WTC11 (cell line): ENCODE measurements at regions not wholly inside any gene's neighbourhood (a gene's known extent, or its start where the extent isn't known, plus 50 kb on each side); places are given as distances from the start of the nearest gene placed in this dataset.
A peak's percentile ranks its signal among the peaks of the same experiment; 100 is the strongest.

Source experiments
- ATAC-seq: fragments of 200-7000 bp; cut with Tn5 transposase; 2 replicates; pipeline ENCODE4 v1.10.0; 2021; ENCODE audit warnings: mild to moderate bottlenecking, moderate library complexity
- CTCF ChIA-PET: fragments of 300-600 bp; sonication (Branson Sonifier 250); formaldehyde crosslinking; loops from one replicate; lab custom pipeline; 2021; ENCODE audit warnings: antibody characterized with exemption; lab: Charles Lee
- POLR2A ChIA-PET: fragments of 350-600 bp; sonication (Branson Sonifier 250); formaldehyde crosslinking; loops from one replicate; lab custom pipeline; 2021; ENCODE audit warnings: antibody characterized with exemption; lab: Charles Lee
- DNase-seq: peaks from one replicate; pipeline ENCODE4 v3.0.0; 2021; ENCODE audit warnings: low spot score
- H3K27ac Mint-ChIP-seq: 2 replicates; pipeline ENCODE4 v1.8.0; 2021; ENCODE audit warnings: mixed read lengths
- H3K27me3 Mint-ChIP-seq: 2 replicates; pipeline ENCODE4 v1.8.0; 2021; ENCODE audit warnings: low read depth, mild to moderate bottlenecking, moderate library complexity, mixed read lengths
- H3K36me3 Mint-ChIP-seq: 2 replicates; pipeline ENCODE4 v1.8.0; 2021; ENCODE audit warnings: mixed read lengths
- H3K4me1 Mint-ChIP-seq: 2 replicates; pipeline ENCODE4 v1.8.0; 2022; ENCODE audit warnings: mixed read lengths
- H3K4me3 Mint-ChIP-seq: 2 replicates; pipeline ENCODE4 v1.8.0; 2021; ENCODE audit warnings: mild to moderate bottlenecking, moderate library complexity, mixed read lengths
- H3K9me3 Mint-ChIP-seq: 2 replicates; pipeline ENCODE4 v1.8.0; 2021; ENCODE audit warnings: mixed read lengths
- CREB1 ChIP-seq: sonication (generic); formaldehyde crosslinking; IDR thresholded peaks from 2 replicates; pipeline ENCODE4 v1.8.0; 2023; ENCODE audit warnings: mild to moderate bottlenecking, missing genetic modification reagents
- CREM ChIP-seq: sonication (generic); formaldehyde crosslinking; IDR thresholded peaks from 2 replicates; pipeline ENCODE4 v1.8.1; 2022; ENCODE audit warnings: mild to moderate bottlenecking, missing genetic modification reagents, moderate library complexity
- CTCF ChIP-seq: fragments of 200-600 bp; IDR thresholded peaks from 2 replicates; pipeline ENCODE4 v1.8.0; 2022; ENCODE audit warnings: antibody characterized with exemption
- ERG ChIP-seq: fragments of 250-450 bp; sonication (Bioruptor Pico); IDR thresholded peaks from 2 replicates; pipeline ENCODE4 v1.8.0; 2021; ENCODE audit warnings: mild to moderate bottlenecking
- FOXJ3 ChIP-seq: sonication (generic); formaldehyde crosslinking; IDR thresholded peaks from 2 replicates; pipeline ENCODE4 v1.9.0; 2021; ENCODE audit warnings: missing genetic modification reagents, mild to moderate bottlenecking, borderline replicate concordance
- FOXP1 ChIP-seq: sonication (generic); formaldehyde crosslinking; IDR thresholded peaks from 2 replicates; pipeline ENCODE4 v1.8.0; 2022; ENCODE audit warnings: missing genetic modification reagents, mild to moderate bottlenecking, moderate library complexity, borderline replicate concordance
- GTF2I ChIP-seq: fragments of 250-450 bp; sonication (Bioruptor Pico); conservative IDR thresholded peaks from 2 replicates; pipeline ENCODE4 v1.4.0; 2021; ENCODE audit warnings: mild to moderate bottlenecking
- JAZF1 ChIP-seq: fragments of 250-450 bp; sonication (Bioruptor Pico); IDR thresholded peaks from 2 replicates; pipeline ENCODE4 v1.9.0; 2021; ENCODE audit warnings: moderate library complexity, mild to moderate bottlenecking, inconsistent platforms
- KAT7 ChIP-seq: sonication (generic); formaldehyde crosslinking; IDR thresholded peaks from 2 replicates; pipeline ENCODE4 v1.8.1; 2023; ENCODE audit warnings: missing genetic modification reagents, mild to moderate bottlenecking, borderline replicate concordance
- RELA ChIP-seq: sonication (generic); formaldehyde crosslinking; IDR thresholded peaks from 2 replicates; pipeline ENCODE4 v1.8.1; 2022; ENCODE audit warnings: missing genetic modification reagents, mild to moderate bottlenecking, borderline replicate concordance
- RORB ChIP-seq: fragments of 250-450 bp; sonication (Bioruptor Pico); IDR thresholded peaks from 2 replicates; pipeline ENCODE4 v1.9.0; 2021; ENCODE audit warnings: mild to moderate bottlenecking
- TEAD4 ChIP-seq: sonication (generic); formaldehyde crosslinking; IDR thresholded peaks from 2 replicates; pipeline ENCODE4 v1.8.0; 2022; ENCODE audit warnings: mild to moderate bottlenecking, missing genetic modification reagents
- ZBTB43 ChIP-seq: sonication (generic); formaldehyde crosslinking; IDR thresholded peaks from 2 replicates; pipeline ENCODE4 v1.8.1; 2023; ENCODE audit warnings: mild to moderate bottlenecking, missing genetic modification reagents
- ZNF232 ChIP-seq: sonication (generic); formaldehyde crosslinking; IDR thresholded peaks from 2 replicates; pipeline ENCODE4 v1.8.0; 2022; ENCODE audit warnings: mild to moderate bottlenecking, missing genetic modification reagents
- ZNF512 ChIP-seq: sonication (generic); formaldehyde crosslinking; IDR thresholded peaks from 2 replicates; pipeline ENCODE4 v1.8.1; 2022; ENCODE audit warnings: missing genetic modification reagents, borderline replicate concordance
- ZSCAN18 ChIP-seq: fragments of 250-450 bp; sonication (Bioruptor Pico); IDR thresholded peaks from 2 replicates; pipeline ENCODE4 v2.1.2; 2022; ENCODE audit warnings: mild to moderate bottlenecking, moderate library complexity
- TF ChIP-seq, protein P1 (sequence below): sonication (generic); formaldehyde crosslinking; IDR thresholded peaks from 2 replicates; pipeline ENCODE4 v1.8.0; 2023; ENCODE audit warnings: missing genetic modification reagents

DNA sequence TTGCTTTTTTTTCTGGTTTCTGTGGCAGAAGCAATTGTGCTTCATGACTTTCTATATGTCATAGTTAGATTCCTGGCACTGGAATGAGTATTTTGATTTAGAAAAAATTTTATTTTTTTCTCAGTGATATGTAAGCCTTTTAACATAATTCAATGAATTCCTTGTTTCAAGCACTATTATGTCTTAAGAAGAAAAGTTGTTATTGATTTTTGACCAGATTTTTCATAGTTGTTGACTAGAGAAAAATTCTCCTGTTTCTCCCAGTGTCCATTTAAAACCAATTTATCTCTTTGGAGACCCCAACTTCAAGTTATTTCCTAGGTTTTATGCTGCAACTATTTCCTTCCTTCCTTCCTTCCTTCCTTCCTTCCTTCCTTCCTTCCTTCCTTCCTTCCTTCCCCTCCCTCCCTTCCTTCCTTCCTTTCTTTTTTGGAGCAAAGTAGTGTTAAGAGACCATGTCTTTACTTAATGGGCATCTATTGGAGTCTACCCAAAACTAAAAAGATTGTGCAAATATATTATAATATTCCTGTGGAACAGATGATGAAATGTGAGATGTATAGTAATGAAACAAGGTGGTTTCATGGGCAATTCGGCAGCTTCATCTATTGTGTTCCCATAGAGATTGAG lies 346.9 kb downstream of the RNF144B start (continued):
- no peak for TF ChIP-seq CREM

DNA sequence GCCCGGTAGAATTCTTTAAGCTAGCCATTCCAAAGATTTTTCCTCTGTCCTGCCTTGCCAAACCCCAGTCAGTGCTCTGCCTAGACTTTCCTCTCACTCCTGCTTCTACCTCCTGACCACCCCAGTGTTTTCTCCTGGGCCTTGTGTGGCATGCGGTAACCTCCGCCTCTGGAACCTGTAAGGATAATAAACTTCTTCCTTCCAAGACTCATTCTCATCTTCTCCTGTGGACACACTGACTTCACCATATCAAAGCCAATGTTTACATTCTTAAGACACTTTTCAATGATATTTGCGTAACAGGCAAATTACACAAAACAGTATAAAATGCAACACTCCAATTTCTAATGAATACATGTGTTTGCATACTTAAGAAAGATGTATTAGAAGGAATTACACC lies 354.6 kb downstream of the RNF144B start:
- Mint-ChIP-seq H3K4me3 (no peak overlapping the region), H3K27ac (peak overlapping the region; percentile 19; the same call in 1 of the 2 replicates), H3K4me1 (no peaks in the 10 kb centered on the region), H3K36me3 (no peaks in the 10 kb centered on the region), H3K9me3 (peaks cover 11% of the 10 kb centered on the region), H3K27me3 (no peaks in the 10 kb centered on the region)
- ChIA-PET CTCF (no interaction called here), POLR2A (no interaction called here)
- no peak for ATAC-seq
- DNase-seq = no peak
- TF ChIP-seq ZNF512 (CRISPR knock-in tag) (no peak), FOXP1 (no peak), TEAD4 (CRISPR knock-in tag) (no peak), KAT7 (CRISPR knock-in tag) (no peak), CTCF (no peak), RELA (CRISPR knock-in tag) (no peak), ZBTB43 (CRISPR knock-in tag) (no peak), JAZF1 (CRISPR knock-in tag) (no peak), RORB (CRISPR knock-in tag) (no peak), ZNF232 (no peak), CREB1 (CRISPR knock-in tag) (no peak), CREM (no peak), GTF2I (CRISPR knock-in tag) (no peak), FOXJ3 (CRISPR knock-in tag) (no peak), ZSCAN18 (CRISPR knock-in tag) (no peak), ERG (CRISPR knock-in tag) (no peak)
- TF ChIP-seq, protein P1, sequence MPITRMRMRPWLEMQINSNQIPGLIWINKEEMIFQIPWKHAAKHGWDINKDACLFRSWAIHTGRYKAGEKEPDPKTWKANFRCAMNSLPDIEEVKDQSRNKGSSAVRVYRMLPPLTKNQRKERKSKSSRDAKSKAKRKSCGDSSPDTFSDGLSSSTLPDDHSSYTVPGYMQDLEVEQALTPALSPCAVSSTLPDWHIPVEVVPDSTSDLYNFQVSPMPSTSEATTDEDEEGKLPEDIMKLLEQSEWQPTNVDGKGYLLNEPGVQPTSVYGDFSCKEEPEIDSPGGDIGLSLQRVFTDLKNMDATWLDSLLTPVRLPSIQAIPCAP = no peak
